ENCODE measurements at regions not wholly inside any gene's neighbourhood (a gene's known extent, or its start where the extent isn't known, plus 50 kb on each side); places are given as distances from the start of the nearest gene placed in this dataset.
"Not testable (repeated sequence)": the region's sequence is repeated elsewhere in the genome, so short reads cannot be mapped to it uniquely, and the experiment has no call there.

GRCh38 chr12:75787146-75787545 lies 244.4 kb downstream of the PHLDA1 start:
- TF ChIP-seq, protein P1, sequence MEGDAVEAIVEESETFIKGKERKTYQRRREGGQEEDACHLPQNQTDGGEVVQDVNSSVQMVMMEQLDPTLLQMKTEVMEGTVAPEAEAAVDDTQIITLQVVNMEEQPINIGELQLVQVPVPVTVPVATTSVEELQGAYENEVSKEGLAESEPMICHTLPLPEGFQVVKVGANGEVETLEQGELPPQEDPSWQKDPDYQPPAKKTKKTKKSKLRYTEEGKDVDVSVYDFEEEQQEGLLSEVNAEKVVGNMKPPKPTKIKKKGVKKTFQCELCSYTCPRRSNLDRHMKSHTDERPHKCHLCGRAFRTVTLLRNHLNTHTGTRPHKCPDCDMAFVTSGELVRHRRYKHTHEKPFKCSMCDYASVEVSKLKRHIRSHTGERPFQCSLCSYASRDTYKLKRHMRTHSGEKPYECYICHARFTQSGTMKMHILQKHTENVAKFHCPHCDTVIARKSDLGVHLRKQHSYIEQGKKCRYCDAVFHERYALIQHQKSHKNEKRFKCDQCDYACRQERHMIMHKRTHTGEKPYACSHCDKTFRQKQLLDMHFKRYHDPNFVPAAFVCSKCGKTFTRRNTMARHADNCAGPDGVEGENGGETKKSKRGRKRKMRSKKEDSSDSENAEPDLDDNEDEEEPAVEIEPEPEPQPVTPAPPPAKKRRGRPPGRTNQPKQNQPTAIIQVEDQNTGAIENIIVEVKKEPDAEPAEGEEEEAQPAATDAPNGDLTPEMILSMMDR (IDR thresholded peaks at IDR 0.05) = not testable (repeated sequence)
- not testable (repeated sequence) for TF ChIP-seq POLR2A (IDR thresholded peaks at IDR 0.05)

All from thyroid gland (tissue), 4 donors.